ENCODE measurements at regions not wholly inside any gene's neighbourhood (a gene's known extent, or its start where the extent isn't known, plus 50 kb on each side); places are given as distances from the start of the nearest gene placed in this dataset.

DNA sequence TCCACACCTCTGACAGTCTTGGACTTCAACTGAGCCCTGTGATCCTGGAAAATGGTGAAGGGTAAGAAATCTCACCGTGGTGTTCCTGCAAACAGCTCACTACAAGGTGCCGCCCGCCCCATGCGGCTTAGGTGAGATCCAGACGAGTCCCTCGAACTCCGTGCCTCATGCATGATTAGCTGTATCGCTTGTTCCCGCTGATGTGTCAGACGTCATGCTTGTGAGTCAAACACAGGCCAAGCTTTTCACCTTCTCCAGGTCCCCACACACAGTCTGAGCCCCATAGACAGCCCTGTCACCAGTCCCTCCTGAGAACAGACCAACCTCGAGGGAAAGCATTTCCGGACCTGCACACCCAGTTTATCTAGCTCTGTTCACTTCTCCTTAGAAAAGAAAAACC lies 740.5 kb downstream of the GALR1 start:
- Histone ChIP-seq H3K27me3 (ENCODE audit: control insufficient read depth, extremely low read depth, insufficient read depth, low read length) (no peaks in the 10 kb centered on the region), H3K9me1 (ENCODE audit: control insufficient read depth, extremely low read depth, insufficient read depth, low read length) (no peaks in the 10 kb centered on the region), H3K9ac (ENCODE audit: control insufficient read depth, extremely low read depth, insufficient read depth, low read length) (no peak overlapping the region), H3K4me1 (ENCODE audit: control insufficient read depth, extremely low read depth, insufficient read depth, low read length) (no peaks in the 10 kb centered on the region), H3K4me3 (ENCODE audit: control insufficient read depth in 2 of 3, extremely low read depth in 1 of 3, insufficient read depth in 2 of 3, low read depth in 1 of 3, low read length in 3 of 3) (no peak overlapping the region), H3K9me3 (ENCODE audit: control insufficient read depth, low read depth, low read length) (peaks cover 5% of the 10 kb centered on the region), H3K4me2 (ENCODE audit: control insufficient read depth, extremely low read depth, insufficient read depth, low read depth, low read length) (no peak overlapping the region), H3K27ac (ENCODE audit: control insufficient read depth, insufficient read depth, low read length) (no peak overlapping the region), H4K20me1 (ENCODE audit: control insufficient read depth, extremely low read depth, insufficient read depth, low read length) (no peaks in the 10 kb centered on the region), H3K36me3 (ENCODE audit: control insufficient read depth in 2 of 2, extremely low read depth in 1 of 2, insufficient read depth in 2 of 2, low read length in 2 of 2) (no peaks in the 10 kb centered on the region), H3K79me2 (ENCODE audit: control insufficient read depth, insufficient read depth, low read length) (no peaks in the 10 kb centered on the region), H2AFZ (ENCODE audit: control insufficient read depth, low read length) (no peak overlapping the region)
- dilution Hi-C loops (cut with MboI; ENCODE audit: extremely low pct_ligation_motif_present, low sequenced_read_pairs): no loop called here
- TF ChIP-seq EZH2 (IDR thresholded peaks at IDR 0.05; ENCODE audit: low read length): no peak
- TF ChIP-seq, protein P1, sequence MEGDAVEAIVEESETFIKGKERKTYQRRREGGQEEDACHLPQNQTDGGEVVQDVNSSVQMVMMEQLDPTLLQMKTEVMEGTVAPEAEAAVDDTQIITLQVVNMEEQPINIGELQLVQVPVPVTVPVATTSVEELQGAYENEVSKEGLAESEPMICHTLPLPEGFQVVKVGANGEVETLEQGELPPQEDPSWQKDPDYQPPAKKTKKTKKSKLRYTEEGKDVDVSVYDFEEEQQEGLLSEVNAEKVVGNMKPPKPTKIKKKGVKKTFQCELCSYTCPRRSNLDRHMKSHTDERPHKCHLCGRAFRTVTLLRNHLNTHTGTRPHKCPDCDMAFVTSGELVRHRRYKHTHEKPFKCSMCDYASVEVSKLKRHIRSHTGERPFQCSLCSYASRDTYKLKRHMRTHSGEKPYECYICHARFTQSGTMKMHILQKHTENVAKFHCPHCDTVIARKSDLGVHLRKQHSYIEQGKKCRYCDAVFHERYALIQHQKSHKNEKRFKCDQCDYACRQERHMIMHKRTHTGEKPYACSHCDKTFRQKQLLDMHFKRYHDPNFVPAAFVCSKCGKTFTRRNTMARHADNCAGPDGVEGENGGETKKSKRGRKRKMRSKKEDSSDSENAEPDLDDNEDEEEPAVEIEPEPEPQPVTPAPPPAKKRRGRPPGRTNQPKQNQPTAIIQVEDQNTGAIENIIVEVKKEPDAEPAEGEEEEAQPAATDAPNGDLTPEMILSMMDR (optimal IDR thresholded peaks at IDR 0.05 in 1 of 3, IDR thresholded peaks at IDR 0.05 in 1 of 3, conservative IDR thresholded peaks at IDR 0.05 in 1 of 3; ENCODE audit: extremely low read depth in 1 of 3, insufficient read depth in 2 of 3, low read length in 3 of 3): no peak
- no peak for DNase-seq (ENCODE audit: low read depth, low spot score)
- no peak for FAIRE-seq

DNA sequence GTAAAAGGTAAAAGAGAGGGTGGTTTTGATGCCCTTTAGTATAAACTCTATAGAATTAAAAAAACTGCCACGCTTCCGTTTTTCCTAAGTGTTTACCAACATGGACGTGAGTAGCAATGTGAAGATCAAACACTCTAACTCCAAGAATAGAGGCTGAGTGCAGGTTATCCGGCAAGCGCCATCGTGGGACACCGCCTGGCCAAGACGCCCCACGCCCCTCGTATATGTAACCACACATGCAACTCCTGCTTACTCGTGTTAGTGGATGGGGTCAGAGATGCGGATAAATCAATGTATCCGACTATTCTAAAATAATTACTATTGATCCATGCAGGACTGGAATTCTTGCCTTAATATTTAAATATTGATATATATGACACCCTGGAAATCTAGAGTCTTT lies 741.3 kb downstream of the GALR1 start:
- no peak overlapping the region for H3K27ac ChIP-seq (ENCODE audit: control insufficient read depth, insufficient read depth, low read length)
- FAIRE-seq: no peak
- H4K20me1 ChIP-seq (ENCODE audit: control insufficient read depth, extremely low read depth, insufficient read depth, low read length): no peaks in the 10 kb centered on the region
- H3K4me3 ChIP-seq (ENCODE audit: control insufficient read depth in 2 of 3, extremely low read depth in 1 of 3, insufficient read depth in 2 of 3, low read depth in 1 of 3, low read length in 3 of 3): no peak overlapping the region
- H3K9me3 ChIP-seq (ENCODE audit: control insufficient read depth, low read depth, low read length): peaks cover 5% of the 10 kb centered on the region
- H3K79me2 ChIP-seq (ENCODE audit: control insufficient read depth, insufficient read depth, low read length): no peaks in the 10 kb centered on the region
- dilution Hi-C loops (cut with MboI; ENCODE audit: extremely low pct_ligation_motif_present, low sequenced_read_pairs): no loop called here
- H3K36me3 ChIP-seq (ENCODE audit: control insufficient read depth in 2 of 2, extremely low read depth in 1 of 2, insufficient read depth in 2 of 2, low read length in 2 of 2): no peaks in the 10 kb centered on the region
- TF ChIP-seq, protein P1 (optimal IDR thresholded peaks at IDR 0.05 in 1 of 3, IDR thresholded peaks at IDR 0.05 in 1 of 3, conservative IDR thresholded peaks at IDR 0.05 in 1 of 3; ENCODE audit: extremely low read depth in 1 of 3, insufficient read depth in 2 of 3, low read length in 3 of 3): no peak
- TF ChIP-seq EZH2 (IDR thresholded peaks at IDR 0.05; ENCODE audit: low read length): no peak
- no peaks in the 10 kb centered on the region for H3K9me1 ChIP-seq (ENCODE audit: control insufficient read depth, extremely low read depth, insufficient read depth, low read length)
- no peak for DNase-seq (ENCODE audit: low read depth, low spot score)
- H3K4me2 ChIP-seq (ENCODE audit: control insufficient read depth, extremely low read depth, insufficient read depth, low read depth, low read length): no peak overlapping the region
- H3K4me1 ChIP-seq (ENCODE audit: control insufficient read depth, extremely low read depth, insufficient read depth, low read length): no peaks in the 10 kb centered on the region
- H2AFZ ChIP-seq (ENCODE audit: control insufficient read depth, low read length): no peak overlapping the region
- no peaks in the 10 kb centered on the region for H3K27me3 ChIP-seq (ENCODE audit: control insufficient read depth, extremely low read depth, insufficient read depth, low read length)
- no peak overlapping the region for H3K9ac ChIP-seq (ENCODE audit: control insufficient read depth, extremely low read depth, insufficient read depth, low read length)

All from keratinocyte (primary cell).